SK-N-SH treated with all-trans-retinoic acid at 6 μM for 48 hours (cell line): ENCODE measurements at regions not wholly inside any gene's neighbourhood (a gene's known extent, or its start where the extent isn't known, plus 50 kb on each side); places are given as distances from the start of the nearest gene placed in this dataset.

Experiments
- ATAC-seq: fragments of 200-7000 bp; cut with Tn5 transposase; 3 replicates; pipeline ENCODE4 v1.9.1; 2020; ENCODE audit warnings: mild to moderate bottlenecking, moderate library complexity
- ARNTL ChIP-seq: fragments of 450-650 bp; formaldehyde crosslinking; IDR thresholded peaks from 2 replicates; pipeline ENCODE4 v1.5.0; 2020; ENCODE audit warnings: low read depth, mild to moderate bottlenecking, moderate library complexity, borderline replicate concordance
- BACH2 ChIP-seq: fragments of 250-450 bp; sonication (Bioruptor Pico); IDR thresholded peaks from 2 replicates; pipeline ENCODE4 v1.9.0; 2021; ENCODE audit warnings: mild to moderate bottlenecking, borderline replicate concordance
- CSDC2 ChIP-seq: fragments of 250-450 bp; sonication (Bioruptor Pico); IDR thresholded peaks from 2 replicates; pipeline ENCODE4 v1.5.0; 2020; ENCODE audit warnings: mild to moderate bottlenecking, moderate library complexity
- ESRRG ChIP-seq: fragments of 250-450 bp; sonication (Bioruptor Pico); IDR thresholded peaks from 2 replicates; pipeline ENCODE4 v1.6.1; 2021; ENCODE audit warnings: mild to moderate bottlenecking
- GLIS3 ChIP-seq: fragments of 250-450 bp; sonication (Bioruptor Pico); IDR thresholded peaks from 2 replicates; pipeline ENCODE4 v1.5.0; 2020; ENCODE audit warnings: mild to moderate bottlenecking, moderate library complexity
- OSR1 ChIP-seq: fragments of 250-450 bp; sonication (Bioruptor Pico); IDR thresholded peaks from 2 replicates; pipeline ENCODE4 v1.8.0; 2022; ENCODE audit warnings: moderate library complexity, mild to moderate bottlenecking, inconsistent platforms
- POU6F1 ChIP-seq: fragments of 250-450 bp; sonication (Bioruptor Pico); IDR thresholded peaks from 2 replicates; pipeline ENCODE4 v1.8.0; 2021; ENCODE audit warnings: low read depth, mild to moderate bottlenecking, moderate library complexity, borderline replicate concordance
- PPARA ChIP-seq: fragments of 250-450 bp; sonication (Bioruptor Pico); IDR thresholded peaks from 2 replicates; pipeline ENCODE4 v1.5.0; 2020; ENCODE audit warnings: mild to moderate bottlenecking, borderline replicate concordance
- RARB ChIP-seq: fragments of 250-450 bp; sonication (Bioruptor Pico); IDR thresholded peaks from 2 replicates; pipeline ENCODE4 v1.8.0; 2021; ENCODE audit warnings: mild to moderate bottlenecking, moderate library complexity
- SNAI2 ChIP-seq: fragments of 250-450 bp; sonication (Bioruptor Pico); IDR thresholded peaks from 2 replicates; pipeline ENCODE4 v1.5.0; 2020; ENCODE audit warnings: mild to moderate bottlenecking, moderate library complexity
- TCF4 ChIP-seq: fragments of 250-450 bp; sonication (Bioruptor Pico); IDR thresholded peaks from 2 replicates; pipeline ENCODE4 v1.8.0; 2021; ENCODE audit warnings: mild to moderate bottlenecking, moderate library complexity, borderline replicate concordance
- TOX ChIP-seq: fragments of 250-450 bp; sonication (Bioruptor Pico); IDR thresholded peaks from 2 replicates; pipeline ENCODE4 v1.8.0; 2021; ENCODE audit warnings: mild to moderate bottlenecking, moderate library complexity, borderline replicate concordance
- TSHZ2 ChIP-seq: fragments of 250-450 bp; sonication (Bioruptor Pico); IDR thresholded peaks from 2 replicates; pipeline ENCODE4 v1.5.0; 2020; ENCODE audit warnings: mild to moderate bottlenecking, moderate library complexity
- ZC3H10 ChIP-seq: fragments of 250-450 bp; sonication (Bioruptor Pico); IDR thresholded peaks from 2 replicates; pipeline ENCODE4 v1.5.1; 2021; ENCODE audit warnings: mild to moderate bottlenecking, moderate library complexity
- ZFP3 ChIP-seq: fragments of 250-450 bp; sonication (Bioruptor Pico); IDR thresholded peaks from 2 replicates; pipeline ENCODE4 v1.5.0; 2020; ENCODE audit warnings: mild to moderate bottlenecking, moderate library complexity
- ZFP30 ChIP-seq: fragments of 450-650 bp; formaldehyde crosslinking; IDR thresholded peaks from 2 replicates; pipeline ENCODE4 v1.5.0; 2022; ENCODE audit warnings: mild to moderate bottlenecking, moderate library complexity
- ZNF565 ChIP-seq: fragments of 450-650 bp; formaldehyde crosslinking; conservative IDR thresholded peaks from 2 replicates; pipeline ENCODE4 v1.5.0; 2020; ENCODE audit warnings: low read depth, mild to moderate bottlenecking, moderate library complexity
- ZNF70 ChIP-seq: fragments of 450-650 bp; formaldehyde crosslinking; IDR thresholded peaks from 2 replicates; pipeline ENCODE4 v1.5.0; 2020; ENCODE audit warnings: mild to moderate bottlenecking, moderate library complexity
- ZNF8 ChIP-seq: fragments of 450-650 bp; formaldehyde crosslinking; IDR thresholded peaks from 2 replicates; pipeline ENCODE4 v1.5.0; 2020; ENCODE audit warnings: mild to moderate bottlenecking, moderate library complexity
- TF ChIP-seq, protein P1 (sequence below): fragments of 250-450 bp; sonication (Bioruptor Pico); IDR thresholded peaks from 2 replicates; pipeline ENCODE4 v1.5.1; 2021; ENCODE audit warnings: mild to moderate bottlenecking, moderate library complexity
- TF ChIP-seq, protein P2 (sequence below): fragments of 250-450 bp; sonication (Bioruptor Pico); IDR thresholded peaks from 2 replicates; pipeline ENCODE4 v1.5.1; 2020; ENCODE audit warnings: low read depth, mild to moderate bottlenecking, moderate library complexity
- TF ChIP-seq, protein P3 (sequence below): fragments of 250-450 bp; sonication (Bioruptor Pico); IDR thresholded peaks from 2 replicates; pipeline ENCODE4 v1.8.0; 2020; ENCODE audit warnings: mild to moderate bottlenecking, moderate library complexity, borderline replicate concordance

DNA sequence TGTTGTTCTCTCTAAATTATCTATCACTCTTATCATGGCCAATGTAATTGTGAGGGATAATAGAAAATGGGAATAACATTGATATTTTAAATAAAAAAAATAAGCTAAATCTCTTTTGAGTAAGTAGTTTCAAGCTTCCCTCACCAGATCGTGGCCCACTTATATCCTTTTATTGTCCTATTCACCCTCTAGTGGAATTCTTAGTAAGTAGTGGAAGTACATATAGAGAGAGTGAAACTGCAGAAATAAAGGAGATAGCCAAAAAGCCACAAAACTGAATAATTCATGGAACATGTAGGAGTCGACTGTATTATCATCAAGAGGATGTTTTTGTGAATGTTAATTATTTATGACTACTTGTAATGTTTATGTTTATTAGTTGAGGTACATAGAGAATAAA is 66.1 kb upstream of the DTNA start:
- no peak for TF ChIP-seq ZC3H10 (CRISPR knock-in tag)
- TF ChIP-seq, protein P1, sequence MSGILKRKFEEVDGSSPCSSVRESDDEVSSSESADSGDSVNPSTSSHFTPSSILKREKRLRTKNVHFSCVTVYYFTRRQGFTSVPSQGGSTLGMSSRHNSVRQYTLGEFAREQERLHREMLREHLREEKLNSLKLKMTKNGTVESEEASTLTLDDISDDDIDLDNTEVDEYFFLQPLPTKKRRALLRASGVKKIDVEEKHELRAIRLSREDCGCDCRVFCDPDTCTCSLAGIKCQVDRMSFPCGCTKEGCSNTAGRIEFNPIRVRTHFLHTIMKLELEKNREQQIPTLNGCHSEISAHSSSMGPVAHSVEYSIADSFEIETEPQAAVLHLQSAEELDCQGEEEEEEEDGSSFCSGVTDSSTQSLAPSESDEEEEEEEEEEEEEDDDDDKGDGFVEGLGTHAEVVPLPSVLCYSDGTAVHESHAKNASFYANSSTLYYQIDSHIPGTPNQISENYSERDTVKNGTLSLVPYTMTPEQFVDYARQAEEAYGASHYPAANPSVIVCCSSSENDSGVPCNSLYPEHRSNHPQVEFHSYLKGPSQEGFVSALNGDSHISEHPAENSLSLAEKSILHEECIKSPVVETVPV (CRISPR knock-in tag), result no peak
- TF ChIP-seq ZFP30 (CRISPR knock-in tag), result no peak
- TF ChIP-seq TCF4, result no peak
- TF ChIP-seq OSR1 (CRISPR knock-in tag), result no peak
- peak; percentile 62; the same call in 2 of the 3 replicates for ATAC-seq

DNA sequence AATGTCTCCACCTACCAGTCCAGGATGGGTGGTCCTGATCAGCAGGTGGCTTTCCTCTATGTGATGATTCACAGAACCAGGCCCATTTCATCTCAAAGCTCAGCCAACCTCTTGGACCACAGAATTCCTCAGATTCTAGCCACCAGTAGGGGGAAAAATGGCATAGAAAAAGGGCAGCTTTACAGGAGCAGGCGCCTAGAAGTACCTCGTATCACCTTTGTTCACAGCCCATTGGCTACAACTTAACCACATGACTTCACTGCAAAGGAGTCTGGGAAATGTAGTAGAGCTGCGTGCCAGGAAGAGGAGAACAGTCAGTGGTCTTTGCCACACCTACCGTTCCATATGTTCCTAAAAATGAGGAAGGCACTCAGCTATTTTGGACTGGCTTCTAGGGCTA is 62.8 kb upstream of the DTNA start:
- peak; percentile 45; the same call in 2 of the 3 replicates for ATAC-seq

DNA sequence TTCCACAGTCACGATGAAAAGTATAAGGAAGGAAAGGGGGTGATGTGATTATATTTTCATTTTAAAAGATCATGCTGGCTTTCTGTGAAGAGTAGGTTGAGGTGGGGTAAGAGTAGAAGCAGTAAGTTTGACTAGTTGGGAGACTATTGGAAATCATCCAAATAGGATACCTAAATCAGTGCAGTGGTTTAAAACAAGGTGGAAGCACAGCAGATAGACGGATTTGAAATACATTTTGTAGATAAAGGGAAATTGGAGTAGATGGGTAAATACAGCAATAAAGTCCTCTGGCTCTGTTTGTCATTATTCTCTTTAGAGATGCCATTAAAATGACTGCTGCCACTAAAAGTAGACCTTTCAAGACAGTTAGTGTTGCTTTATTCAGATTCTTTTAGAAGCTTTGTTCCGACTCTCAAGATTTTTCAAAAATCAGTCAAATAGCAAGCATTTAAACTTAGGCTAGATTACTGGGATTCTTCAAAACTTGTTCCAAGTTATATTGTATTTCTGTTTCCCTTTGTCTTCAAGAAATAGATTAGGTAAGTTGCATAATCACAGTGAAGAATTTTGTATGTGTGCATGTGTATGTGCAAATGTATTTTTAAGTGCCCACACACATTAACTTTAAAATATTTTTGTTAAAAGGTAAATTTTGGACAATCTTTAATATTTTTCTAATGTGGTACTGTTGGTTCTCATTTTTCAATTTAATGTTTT is 61.7 kb upstream of the DTNA start:
- ATAC-seq, result no peak
- TF ChIP-seq RARB (CRISPR knock-in tag), result no peak
- TF ChIP-seq OSR1 (CRISPR knock-in tag), result no peak
- no peak for TF ChIP-seq BACH2 (CRISPR knock-in tag)
- TF ChIP-seq, protein P2, sequence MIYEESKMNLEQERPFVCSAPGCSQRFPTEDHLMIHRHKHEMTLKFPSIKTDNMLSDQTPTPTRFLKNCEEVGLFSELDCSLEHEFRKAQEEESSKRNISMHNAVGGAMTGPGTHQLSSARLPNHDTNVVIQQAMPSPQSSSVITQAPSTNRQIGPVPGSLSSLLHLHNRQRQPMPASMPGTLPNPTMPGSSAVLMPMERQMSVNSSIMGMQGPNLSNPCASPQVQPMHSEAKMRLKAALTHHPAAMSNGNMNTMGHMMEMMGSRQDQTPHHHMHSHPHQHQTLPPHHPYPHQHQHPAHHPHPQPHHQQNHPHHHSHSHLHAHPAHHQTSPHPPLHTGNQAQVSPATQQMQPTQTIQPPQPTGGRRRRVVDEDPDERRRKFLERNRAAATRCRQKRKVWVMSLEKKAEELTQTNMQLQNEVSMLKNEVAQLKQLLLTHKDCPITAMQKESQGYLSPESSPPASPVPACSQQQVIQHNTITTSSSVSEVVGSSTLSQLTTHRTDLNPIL, result no peak
- TF ChIP-seq ESRRG (CRISPR knock-in tag), result no peak
- TF ChIP-seq, protein P3, sequence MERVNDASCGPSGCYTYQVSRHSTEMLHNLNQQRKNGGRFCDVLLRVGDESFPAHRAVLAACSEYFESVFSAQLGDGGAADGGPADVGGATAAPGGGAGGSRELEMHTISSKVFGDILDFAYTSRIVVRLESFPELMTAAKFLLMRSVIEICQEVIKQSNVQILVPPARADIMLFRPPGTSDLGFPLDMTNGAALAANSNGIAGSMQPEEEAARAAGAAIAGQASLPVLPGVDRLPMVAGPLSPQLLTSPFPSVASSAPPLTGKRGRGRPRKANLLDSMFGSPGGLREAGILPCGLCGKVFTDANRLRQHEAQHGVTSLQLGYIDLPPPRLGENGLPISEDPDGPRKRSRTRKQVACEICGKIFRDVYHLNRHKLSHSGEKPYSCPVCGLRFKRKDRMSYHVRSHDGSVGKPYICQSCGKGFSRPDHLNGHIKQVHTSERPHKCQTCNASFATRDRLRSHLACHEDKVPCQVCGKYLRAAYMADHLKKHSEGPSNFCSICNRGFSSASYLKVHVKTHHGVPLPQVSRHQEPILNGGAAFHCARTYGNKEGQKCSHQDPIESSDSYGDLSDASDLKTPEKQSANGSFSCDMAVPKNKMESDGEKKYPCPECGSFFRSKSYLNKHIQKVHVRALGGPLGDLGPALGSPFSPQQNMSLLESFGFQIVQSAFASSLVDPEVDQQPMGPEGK (CRISPR knock-in tag), result no peak
- no peak for TF ChIP-seq TSHZ2 (CRISPR knock-in tag)
- no peak for TF ChIP-seq CSDC2 (CRISPR knock-in tag)
- TF ChIP-seq ZFP30 (CRISPR knock-in tag), result no peak
- TF ChIP-seq ZC3H10 (CRISPR knock-in tag), result no peak
- TF ChIP-seq GLIS3 (CRISPR knock-in tag), result no peak
- no peak for TF ChIP-seq PPARA
- no peak for TF ChIP-seq ZNF565 (CRISPR knock-in tag)
- no peak for TF ChIP-seq ZNF8 (CRISPR knock-in tag)
- TF ChIP-seq ZNF70 (CRISPR knock-in tag), result no peak

More for the DNA sequence above, 62.8 kb upstream of the DTNA start:
- TF ChIP-seq POU6F1 (no peak), PPARA (no peak), GLIS3 (CRISPR knock-in tag) (no peak), CSDC2 (CRISPR knock-in tag) (no peak), OSR1 (CRISPR knock-in tag) (no peak), ARNTL (CRISPR knock-in tag) (no peak), ZFP3 (CRISPR knock-in tag) (no peak), RARB (CRISPR knock-in tag) (no peak), SNAI2 (CRISPR knock-in tag) (no peak), ZC3H10 (CRISPR knock-in tag) (no peak), TOX (no peak), ESRRG (CRISPR knock-in tag) (no peak)
- TF ChIP-seq, protein P3 (CRISPR knock-in tag), result no peak
- TF ChIP-seq, protein P1 (CRISPR knock-in tag), result no peak
- TF ChIP-seq, all 23 proteins: peak for 0
